Nephron progenitor cell (in vitro differentiated cells): ENCODE measurements at regions not wholly inside any gene's neighbourhood (a gene's known extent, or its start where the extent isn't known, plus 50 kb on each side); places are given as distances from the start of the nearest gene placed in this dataset.

Source experiments
- DNase-seq: peaks from one replicate; pipeline ENCODE4 v3.0.0; 2021
- H3K27ac Mint-ChIP-seq: 2 replicates; pipeline ENCODE4 v1.8.0; 2021; ENCODE audit warnings: mild to moderate bottlenecking, moderate library complexity, mixed read lengths
- H3K27me3 Mint-ChIP-seq: 2 replicates; pipeline ENCODE4 v1.8.0; 2021; ENCODE audit warnings: mild to moderate bottlenecking, low read depth, mixed read lengths; ENCODE audit not compliant: poor library complexity
- H3K36me3 Mint-ChIP-seq: 2 replicates; pipeline ENCODE4 v1.8.0; 2021; ENCODE audit warnings: low read depth, mixed read lengths
- H3K4me1 Mint-ChIP-seq: 2 replicates; pipeline ENCODE4 v1.8.0; 2021; ENCODE audit warnings: mixed read lengths
- H3K4me3 Mint-ChIP-seq: 2 replicates; pipeline ENCODE4 v1.8.0; 2021; ENCODE audit warnings: mild to moderate bottlenecking, moderate library complexity, mixed read lengths
- H3K9me3 Mint-ChIP-seq: 2 replicates; pipeline ENCODE4 v1.8.0; 2021; ENCODE audit warnings: mild to moderate bottlenecking, moderate library complexity, mixed read lengths
- CTCF ChIP-seq: fragments of 200-600 bp; sonication (generic); IDR thresholded peaks from 2 replicates; pipeline ENCODE4 v1.5.0; 2021; ENCODE audit warnings: antibody characterized with exemption

GRCh38 chr2:77816618-77817017 lies 294.4 kb upstream of the LRRTM4 start:
- Mint-ChIP-seq H3K4me1 (no peaks in the 10 kb centered on the region), H3K27me3 (no peaks in the 10 kb centered on the region), H3K4me3 (no peak overlapping the region), H3K27ac (no peak overlapping the region), H3K9me3 (peaks cover 7% of the 10 kb centered on the region), H3K36me3 (no peaks in the 10 kb centered on the region)
- no peak for TF ChIP-seq CTCF
- no peak for DNase-seq

- TF ChIP-seq CTCF: no peak
- Mint-ChIP-seq H3K27me3 (no peaks in the 10 kb centered on the region), H3K4me3 (no peak overlapping the region), H3K9me3 (no peaks in the 10 kb centered on the region), H3K27ac (no peak overlapping the region), H3K4me1 (no peaks in the 10 kb centered on the region), H3K36me3 (no peaks in the 10 kb centered on the region)
- no peak for DNase-seq
Measured at GRCh38 chr2:77818186-77818585, 296.0 kb upstream of the LRRTM4 start.

GRCh38 chr2:77823028-77823427 lies 300.9 kb upstream of the LRRTM4 start:
- Mint-ChIP-seq H3K4me1 (no peaks in the 10 kb centered on the region), H3K27me3 (peaks cover 2% of the 10 kb centered on the region), H3K36me3 (no peaks in the 10 kb centered on the region), H3K27ac (no peak overlapping the region), H3K9me3 (peaks cover 20% of the 10 kb centered on the region), H3K4me3 (no peak overlapping the region)
- no peak for TF ChIP-seq CTCF
- DNase-seq: no peak

DNA sequence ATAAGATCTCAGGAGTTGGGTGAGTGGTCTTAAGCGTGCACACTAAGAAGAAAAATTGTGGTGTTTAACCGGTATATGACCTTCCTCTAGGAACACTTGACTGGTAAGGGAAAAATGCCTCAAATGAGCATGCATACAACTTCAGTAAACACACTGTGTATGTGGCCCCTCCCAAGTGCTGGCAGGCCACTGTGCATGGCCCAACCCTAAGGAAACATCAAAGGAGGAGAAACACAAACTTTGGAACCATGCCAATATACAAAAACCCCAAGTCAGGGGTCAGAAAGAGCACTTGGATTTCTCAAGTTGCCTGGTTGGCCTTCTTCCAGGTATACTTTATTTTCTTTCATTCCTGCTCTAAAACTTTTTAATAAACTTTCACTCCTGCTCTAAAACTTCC lies 308.9 kb upstream of the LRRTM4 start:
- no peak overlapping the region for H3K4me3 Mint-ChIP-seq
- H3K9me3 Mint-ChIP-seq: peaks cover 53% of the 10 kb centered on the region
- H3K27ac Mint-ChIP-seq: no peak overlapping the region
- H3K27me3 Mint-ChIP-seq: no peaks in the 10 kb centered on the region
- no peaks in the 10 kb centered on the region for H3K4me1 Mint-ChIP-seq
- TF ChIP-seq CTCF: no peak
- DNase-seq: no peak
- peaks cover 5% of the 10 kb centered on the region for H3K36me3 Mint-ChIP-seq

DNA sequence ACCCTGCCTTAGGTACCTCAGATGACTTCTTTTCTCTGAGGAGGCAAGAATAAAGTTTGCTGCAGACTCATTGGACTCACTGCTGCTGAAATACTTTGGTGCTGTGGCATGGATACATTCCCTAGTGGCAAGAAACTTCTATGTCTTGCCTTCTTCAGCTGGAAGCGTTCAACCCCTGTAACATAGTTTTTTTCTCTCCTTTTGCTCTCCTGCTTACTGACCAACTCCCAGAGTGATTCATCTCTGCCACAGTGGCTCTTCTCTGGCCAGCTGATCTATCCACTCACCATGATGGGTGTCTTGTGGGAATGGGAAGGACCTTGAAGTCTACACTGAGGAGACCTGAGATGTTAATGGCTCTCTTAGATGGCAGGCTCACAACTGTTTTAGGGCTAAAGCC lies 309.3 kb upstream of the LRRTM4 start:
- TF ChIP-seq CTCF: no peak
- no peak overlapping the region for H3K27ac Mint-ChIP-seq
- H3K36me3 Mint-ChIP-seq: peaks cover 5% of the 10 kb centered on the region

GRCh38 chr2:77831898-77832297 lies 309.7 kb upstream of the LRRTM4 start:
- no peak for DNase-seq
- no peaks in the 10 kb centered on the region for H3K4me1 Mint-ChIP-seq
- H3K27ac Mint-ChIP-seq: no peak overlapping the region
- no peaks in the 10 kb centered on the region for H3K27me3 Mint-ChIP-seq
- H3K36me3 Mint-ChIP-seq: peaks cover 5% of the 10 kb centered on the region
- TF ChIP-seq CTCF: no peak
- no peak overlapping the region for H3K4me3 Mint-ChIP-seq
- peaks cover 53% of the 10 kb centered on the region for H3K9me3 Mint-ChIP-seq

More for the DNA sequence above, 309.3 kb upstream of the LRRTM4 start:
- Mint-ChIP-seq H3K4me3 (no peak overlapping the region), H3K9me3 (peaks cover 55% of the 10 kb centered on the region), H3K4me1 (no peaks in the 10 kb centered on the region), H3K27me3 (no peaks in the 10 kb centered on the region)
- no peak for DNase-seq
